ENCODE measurements at regions not wholly inside any gene's neighbourhood (a gene's known extent, or its start where the extent isn't known, plus 50 kb on each side); places are given as distances from the start of the nearest gene placed in this dataset.

GRCh38 chr16:51248217-51248616 lies 97.1 kb upstream of the SALL1 start:
- no peak overlapping the region for H3K14ac ChIP-seq (replicated peaks; ENCODE audit: low read depth, low read length)
- no peak for DNase-seq
- H3K9me1 ChIP-seq (ENCODE audit: insufficient read depth, low read length): no peaks in the 10 kb centered on the region
- H4K91ac ChIP-seq (ENCODE audit: insufficient read depth, low read depth, low read length): no peak overlapping the region
- no peak overlapping the region for H3K23ac ChIP-seq (ENCODE audit: low read depth, low read length)
- no peak overlapping the region for H3K4ac ChIP-seq (ENCODE audit: low read depth, low read length)
- H4K5ac ChIP-seq (ENCODE audit: low read depth, low read length): no peak overlapping the region
- POLR2A ChIA-PET (ENCODE audit: unreplicated experiment): no interaction called here
- no peaks in the 10 kb centered on the region for H3K4me1 ChIP-seq (ENCODE audit: control insufficient read depth, insufficient read depth, low read length)
- WGBS, 2 experiments (ENCODE audit: extremely low coverage in 2 of 2, insufficient read length in 1 of 2): no CpG with 5 or more reads among the region's 3 CpGs
- no peaks in the 10 kb centered on the region for H3K36me3 ChIP-seq (ENCODE audit: control insufficient read depth, insufficient read depth, low read length)
- H2BK120ac ChIP-seq (ENCODE audit: low read depth, low read length): no peak overlapping the region
- H3K9ac ChIP-seq (ENCODE audit: low read depth, low read length): no peak overlapping the region
- H3K56ac ChIP-seq (ENCODE audit: extremely low read depth, insufficient read depth, low read length): no peak overlapping the region
- H4K8ac ChIP-seq (ENCODE audit: low read depth in 2 of 2, low read length in 2 of 2): no peak overlapping the region
- H4K20me1 ChIP-seq (ENCODE audit: insufficient read depth, low read length): no peaks in the 10 kb centered on the region
- no peak overlapping the region for H3K18ac ChIP-seq (ENCODE audit: low read depth, low read length)
- CTCF ChIA-PET: no interaction called here
- H3K4me2 ChIP-seq (ENCODE audit: low read depth, low read length): no peak overlapping the region
- H3K27me3 ChIP-seq (ENCODE audit: control insufficient read depth, insufficient read depth, low read length): peaks cover 22% of the 10 kb centered on the region
- no peaks in the 10 kb centered on the region for H3K79me1 ChIP-seq (ENCODE audit: low read depth in 1 of 2, low read length in 2 of 2)
- BruUV-seq (replicated peaks): no TSS peak
- TF ChIP-seq NFE2L2 (IDR thresholded peaks at IDR 0.05; ENCODE audit: low read depth, low read length) (no peak), RFX5 (IDR thresholded peaks at IDR 0.05; ENCODE audit: low read depth, low read length) (no peak), MXI1 (IDR thresholded peaks at IDR 0.05; ENCODE audit: borderline replicate concordance, low read depth, low read length) (no peak), RAD21 (IDR thresholded peaks at IDR 0.05; ENCODE audit: low read length) (no peak)
- TF ChIP-seq, protein P1, sequence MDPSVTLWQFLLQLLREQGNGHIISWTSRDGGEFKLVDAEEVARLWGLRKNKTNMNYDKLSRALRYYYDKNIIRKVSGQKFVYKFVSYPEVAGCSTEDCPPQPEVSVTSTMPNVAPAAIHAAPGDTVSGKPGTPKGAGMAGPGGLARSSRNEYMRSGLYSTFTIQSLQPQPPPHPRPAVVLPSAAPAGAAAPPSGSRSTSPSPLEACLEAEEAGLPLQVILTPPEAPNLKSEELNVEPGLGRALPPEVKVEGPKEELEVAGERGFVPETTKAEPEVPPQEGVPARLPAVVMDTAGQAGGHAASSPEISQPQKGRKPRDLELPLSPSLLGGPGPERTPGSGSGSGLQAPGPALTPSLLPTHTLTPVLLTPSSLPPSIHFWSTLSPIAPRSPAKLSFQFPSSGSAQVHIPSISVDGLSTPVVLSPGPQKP (IDR thresholded peaks at IDR 0.05; ENCODE audit: borderline replicate concordance, low read depth, low read length): no peak
- no peak overlapping the region for H2AK9ac ChIP-seq (replicated peaks; ENCODE audit: low read depth, low read length, poor library complexity)
- H2BK15ac ChIP-seq (ENCODE audit: low read depth, low read length): no peak overlapping the region
- H3K27ac ChIP-seq (ENCODE audit: insufficient read depth, low read length): no peak overlapping the region
- no peak overlapping the region for H2BK5ac ChIP-seq (ENCODE audit: low read depth, low read length, poor library complexity, severe bottlenecking)
- H2BK20ac ChIP-seq (ENCODE audit: low read depth, low read length): no peak overlapping the region
- intact Hi-C loops (cut with micrococcal nuclease) (no loop called here), dilution Hi-C loops (cut with HindIII; ENCODE audit: low sequenced_read_pairs, unreplicated experiment) (no loop called here), in situ Hi-C loops (cut with MboI; ENCODE audit: low sequenced_read_pairs) (no loop called here)
- no peaks in the 10 kb centered on the region for H3K9me3 ChIP-seq (ENCODE audit: control insufficient read depth, insufficient read depth, low read length)
- ATAC-seq (ENCODE audit: low read depth): no peak
- no peak overlapping the region for H3K4me3 ChIP-seq (ENCODE audit: insufficient read depth, low read depth, low read length)
- H2AFZ ChIP-seq (replicated peaks; ENCODE audit: low read length, poor library complexity): no peak overlapping the region
- no peak overlapping the region for H2AK5ac ChIP-seq (ENCODE audit: low read depth, low read length)

Measured in IMR-90 (cell line).